Keratinocyte (primary cell): ENCODE measurements at regions not wholly inside any gene's neighbourhood (a gene's known extent, or its start where the extent isn't known, plus 50 kb on each side); places are given as distances from the start of the nearest gene placed in this dataset.

Experiments used
- DNase-seq: peaks from one replicate; pipeline ENCODE4 v3.0.0-alpha.2; 2011; ENCODE audit warnings: low read depth, missing footprints, low spot score
- FAIRE-seq: peaks from 2 replicates; lab custom pipeline; 2011; peaks lifted over from hg19 to GRCh38; lab: Jason Lieb, UNC
- H2AFZ ChIP-seq: 2 replicates; pipeline ENCODE4 v1.6.0; 2012; ENCODE audit warnings: low read length, control low read depth, inconsistent platforms; ENCODE audit not compliant: control insufficient read depth
- H3K27ac ChIP-seq: 2 replicates; pipeline ENCODE4 v1.5.1; 2011; ENCODE audit warnings: low read length; ENCODE audit not compliant: control insufficient read depth, insufficient read depth
- H3K27me3 ChIP-seq: 3 replicates; pipeline ENCODE4 v1.6.0; 2011; ENCODE audit warnings: low read length; ENCODE audit not compliant: control insufficient read depth, insufficient read depth; ENCODE audit errors: extremely low read depth
- H3K36me3 ChIP-seq, 2 experiments: 2 replicates in 1 of 2; 3 replicates in 1 of 2; pipeline ENCODE4 v1.5.1; 2011; ENCODE audit warnings: low read length in 2 of 2, mild to moderate bottlenecking in 1 of 2; ENCODE audit not compliant: control insufficient read depth in 2 of 2, insufficient read depth in 2 of 2; ENCODE audit errors: extremely low read depth in 1 of 2
- H3K4me1 ChIP-seq: 3 replicates; pipeline ENCODE4 v1.5.1; 2011; ENCODE audit warnings: low read length; ENCODE audit not compliant: control insufficient read depth, insufficient read depth; ENCODE audit errors: extremely low read depth
- H3K4me2 ChIP-seq: 3 replicates; pipeline ENCODE4 v1.6.0; 2011; ENCODE audit warnings: low read depth, low read length; ENCODE audit not compliant: control insufficient read depth, insufficient read depth; ENCODE audit errors: extremely low read depth
- H3K4me3 ChIP-seq, 3 experiments: fragments of 200-600 bp in 1 of 3; sonication (generic) in 1 of 3; 2 replicates in 2 of 3; 3 replicates in 1 of 3; pipeline ENCODE4 v1.5.1; 2011 to 2016; ENCODE audit warnings: low read length in 3 of 3, mild to moderate bottlenecking in 3 of 3, control low read depth in 2 of 3, inconsistent platforms in 1 of 3, low read depth in 1 of 3, mixed read lengths in 1 of 3, mixed run types in 1 of 3, moderate library complexity in 1 of 3; ENCODE audit not compliant: control insufficient read depth in 2 of 3, insufficient read depth in 2 of 3; ENCODE audit errors: extremely low read depth in 1 of 3
- H3K79me2 ChIP-seq: 2 replicates; pipeline ENCODE4 v1.6.0; 2012; ENCODE audit warnings: low read length; ENCODE audit not compliant: control insufficient read depth, insufficient read depth
- H3K9ac ChIP-seq: 3 replicates; pipeline ENCODE4 v1.6.0; 2011; ENCODE audit warnings: low read length; ENCODE audit not compliant: control insufficient read depth, insufficient read depth; ENCODE audit errors: extremely low read depth
- H3K9me1 ChIP-seq: 3 replicates; pipeline ENCODE4 v1.6.0; 2011; ENCODE audit warnings: low read length; ENCODE audit not compliant: control insufficient read depth, insufficient read depth; ENCODE audit errors: extremely low read depth
- H3K9me3 ChIP-seq: 2 replicates; pipeline ENCODE4 v1.5.1; 2012; ENCODE audit warnings: low read depth, low read length; ENCODE audit not compliant: control insufficient read depth
- H4K20me1 ChIP-seq: 3 replicates; pipeline ENCODE4 v1.6.0; 2011; ENCODE audit warnings: low read length; ENCODE audit not compliant: control insufficient read depth, insufficient read depth; ENCODE audit errors: extremely low read depth
- CTCF ChIP-seq, 3 experiments: IDR thresholded peaks in 1 of 3; conservative IDR thresholded peaks in 1 of 3; optimal IDR thresholded peaks in 1 of 3; 2 replicates in 2 of 3; 3 replicates in 1 of 3; pipeline versions ENCODE3 to v1.5.1; 2011; ENCODE audit warnings: low read length in 3 of 3, mild to moderate bottlenecking in 3 of 3, moderate library complexity in 2 of 3, control low read depth in 1 of 3, inconsistent platforms in 1 of 3; ENCODE audit not compliant: insufficient read depth in 2 of 3; ENCODE audit errors: extremely low read depth in 1 of 3
- EZH2 ChIP-seq: IDR thresholded peaks from one replicate; pipeline ENCODE4 v1.6.1; 2012; ENCODE audit warnings: inconsistent platforms, mild to moderate bottlenecking, low read length, moderate library complexity
- dilution Hi-C: fragments of 300-500 bp; cut with MboI; formaldehyde crosslinking; loops from one replicate; pipeline ENCODE4 v1.7.0; 2020; ENCODE audit warnings: low sequenced_read_pairs; ENCODE audit not compliant: extremely low pct_ligation_motif_present

GRCh38 chr7:153832160-153832559 is 220.0 kb upstream of the DPP6 start:
- H3K36me3 ChIP-seq: no peaks in the 10 kb centered on the region
- H2AFZ ChIP-seq: no peak overlapping the region
- no peak overlapping the region for H3K4me3 ChIP-seq
- H3K4me1 ChIP-seq: no peaks in the 10 kb centered on the region
- no peak overlapping the region for H3K9ac ChIP-seq
- H3K4me2 ChIP-seq: no peak overlapping the region
- dilution Hi-C loops: no loop called here
- no peaks in the 10 kb centered on the region for H4K20me1 ChIP-seq
- H3K27me3 ChIP-seq: no peaks in the 10 kb centered on the region
- H3K27ac ChIP-seq: no peak overlapping the region
- no peaks in the 10 kb centered on the region for H3K9me1 ChIP-seq
- H3K79me2 ChIP-seq: no peaks in the 10 kb centered on the region
- peaks cover 3% of the 10 kb centered on the region for H3K9me3 ChIP-seq
- DNase-seq (no peak), FAIRE-seq (no peak)
- TF ChIP-seq CTCF (optimal IDR thresholded peaks at IDR 0.05 in 1 of 3, IDR thresholded peaks at IDR 0.05 in 1 of 3, conservative IDR thresholded peaks at IDR 0.05 in 1 of 3; ENCODE audit: extremely low read depth in 1 of 3, insufficient read depth in 2 of 3, low read length in 3 of 3) (no peak), EZH2 (no peak)

GRCh38 chr7:153835103-153835502 is 217.1 kb upstream of the DPP6 start:
- dilution Hi-C loops: no loop called here
- no peak for DNase-seq
- H2AFZ ChIP-seq: no peak overlapping the region
- H3K4me1 ChIP-seq: no peaks in the 10 kb centered on the region
- no peaks in the 10 kb centered on the region for H3K36me3 ChIP-seq
- H3K9ac ChIP-seq: no peak overlapping the region
- TF ChIP-seq CTCF (optimal IDR thresholded peaks at IDR 0.05 in 1 of 3, IDR thresholded peaks at IDR 0.05 in 1 of 3, conservative IDR thresholded peaks at IDR 0.05 in 1 of 3; ENCODE audit: extremely low read depth in 1 of 3, insufficient read depth in 2 of 3, low read length in 3 of 3) (peak in 1 of 3 experiments; percentile 11), EZH2 (no peak)
- H3K9me1 ChIP-seq: no peaks in the 10 kb centered on the region
- H3K27me3 ChIP-seq: no peaks in the 10 kb centered on the region
- FAIRE-seq: no peak
- H3K9me3 ChIP-seq: no peaks in the 10 kb centered on the region
- no peak overlapping the region for H3K27ac ChIP-seq
- no peaks in the 10 kb centered on the region for H4K20me1 ChIP-seq
- no peak overlapping the region for H3K4me2 ChIP-seq
- H3K79me2 ChIP-seq: no peaks in the 10 kb centered on the region
- H3K4me3 ChIP-seq: no peak overlapping the region
